Lower lobe of right lung (tissue), 2 donors: ENCODE measurements at regions not wholly inside any gene's neighbourhood (a gene's known extent, or its start where the extent isn't known, plus 50 kb on each side); places are given as distances from the start of the nearest gene placed in this dataset.

Source experiments
- ATAC-seq, 2 donors: fragments of 200-7000 bp; cut with Tn5 transposase; one replicate each; pipeline ENCODE4 v1.9.1; 2020 to 2022; ENCODE audit warnings: mild to moderate bottlenecking in 2 of 2, moderate library complexity in 2 of 2
- DNase-seq: peaks from one replicate; pipeline ENCODE4 v3.0.0-alpha.2; 2020
- H3K27ac ChIP-seq: fragments of 200-600 bp; one replicate; pipeline ENCODE4 v1.8.0; 2022
- H3K27me3 ChIP-seq: fragments of 200-600 bp; one replicate; pipeline ENCODE4 v1.8.0; 2022; ENCODE audit warnings: low read depth
- H3K36me3 ChIP-seq: fragments of 200-600 bp; one replicate; pipeline ENCODE4 v1.8.0; 2022; ENCODE audit warnings: mild to moderate bottlenecking
- H3K4me1 ChIP-seq: fragments of 200-600 bp; one replicate; pipeline ENCODE4 v1.8.0; 2022
- H3K4me3 ChIP-seq: fragments of 200-600 bp; one replicate; pipeline ENCODE4 v1.8.0; 2022; ENCODE audit warnings: mild to moderate bottlenecking
- H3K9me3 ChIP-seq: fragments of 200-600 bp; one replicate; pipeline ENCODE4 v1.8.0; 2022
- CTCF ChIP-seq: fragments of 200-600 bp; IDR thresholded peaks from one replicate; pipeline ENCODE4 v1.8.0; 2022; ENCODE audit warnings: antibody characterized with exemption, mild to moderate bottlenecking
- intact Hi-C: fragments of 100-400 bp; cut with DNase I; formaldehyde crosslinking; loops from one replicate; pipeline ENCODE4 v1.11.0; 2022
- donor health status: DM: no; HTN: yes; CAD: no; lungs with severe emphysema.

GRCh38 chr13:34588362-34588761 lies 353.7 kb upstream of the NBEA start:
- Histone ChIP-seq H3K27ac (no peak overlapping the region), H3K9me3 (no peaks in the 10 kb centered on the region), H3K4me1 (no peaks in the 10 kb centered on the region), H3K27me3 (no peaks in the 10 kb centered on the region), H3K4me3 (no peak overlapping the region), H3K36me3 (no peaks in the 10 kb centered on the region)
- intact Hi-C loops: no loop called here
- TF ChIP-seq CTCF: no peak
- ATAC-seq (no peak), DNase-seq (no peak)

GRCh38 chr13:34589581-34589980 lies 352.5 kb upstream of the NBEA start:
- no peak for ATAC-seq
- Histone ChIP-seq H3K27ac (no peak overlapping the region), H3K9me3 (no peaks in the 10 kb centered on the region), H3K4me3 (no peak overlapping the region), H3K36me3 (no peaks in the 10 kb centered on the region), H3K4me1 (no peaks in the 10 kb centered on the region), H3K27me3 (no peaks in the 10 kb centered on the region)
- no peak for DNase-seq
- TF ChIP-seq CTCF: no peak
- intact Hi-C loops: no loop called here

GRCh38 chr13:34591129-34591528 lies 350.9 kb upstream of the NBEA start:
- no peak for TF ChIP-seq CTCF
- intact Hi-C loops: no loop called here

GRCh38 chr13:34591900-34592529 lies 350.1 kb upstream of the NBEA start:
- no peaks in the 10 kb centered on the region for H3K4me1 ChIP-seq
- TF ChIP-seq CTCF: no peak
- no peak overlapping the region for H3K27ac ChIP-seq
- peak in 1 of 2 donors; percentile 11 for ATAC-seq
- DNase-seq: no peak
- H3K9me3 ChIP-seq: no peaks in the 10 kb centered on the region
- H3K4me3 ChIP-seq: no peak overlapping the region
- intact Hi-C loops: no loop called here
- no peaks in the 10 kb centered on the region for H3K27me3 ChIP-seq
- H3K36me3 ChIP-seq: no peaks in the 10 kb centered on the region

More at GRCh38 chr13:34591129-34591528, 350.9 kb upstream of the NBEA start:
- H3K9me3 ChIP-seq: no peaks in the 10 kb centered on the region
- ATAC-seq (no peak), DNase-seq (no peak)
- no peaks in the 10 kb centered on the region for H3K36me3 ChIP-seq
- no peaks in the 10 kb centered on the region for H3K27me3 ChIP-seq
- no peak overlapping the region for H3K27ac ChIP-seq
- no peak overlapping the region for H3K4me3 ChIP-seq
- no peaks in the 10 kb centered on the region for H3K4me1 ChIP-seq

- Histone ChIP-seq H3K27me3 (no peaks in the 10 kb centered on the region), H3K4me3 (no peak overlapping the region), H3K27ac (no peak overlapping the region), H3K9me3 (no peaks in the 10 kb centered on the region), H3K36me3 (no peaks in the 10 kb centered on the region), H3K4me1 (no peaks in the 10 kb centered on the region)
- no peak for TF ChIP-seq CTCF
- no peak for DNase-seq
- ATAC-seq: no peak
- intact Hi-C loops: no loop called here
These were observed 348.4 kb upstream of the NBEA start for GRCh38 chr13:34593658-34594057.
